ENCODE measurements at regions not wholly inside any gene's neighbourhood (a gene's known extent, or its start where the extent isn't known, plus 50 kb on each side); places are given as distances from the start of the nearest gene placed in this dataset.
"Not testable (repeated sequence)": the region's sequence is repeated elsewhere in the genome, so short reads cannot be mapped to it uniquely, and the experiment has no call there.

DNA sequence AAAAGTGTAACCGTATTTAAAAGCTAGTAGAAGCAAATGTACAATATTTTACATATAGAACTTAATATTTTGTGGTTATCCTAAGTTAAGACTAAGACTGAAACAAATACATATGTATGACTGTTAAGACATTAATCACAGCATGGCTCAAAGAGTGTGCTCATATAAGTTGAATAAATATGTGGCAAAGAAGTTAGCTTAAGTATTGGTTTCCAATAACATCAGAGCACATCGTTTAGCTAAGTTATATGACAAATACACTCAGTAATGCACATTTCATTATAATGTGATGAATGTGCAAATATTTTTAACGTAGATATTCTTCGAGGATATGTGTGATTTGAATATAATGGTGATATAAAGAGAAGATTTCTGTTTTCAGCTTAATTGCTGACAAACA, 253.8 kb downstream of the SLITRK5 start:
- no peaks in the 10 kb centered on the region for H3K9me3 ChIP-seq (ENCODE audit: control insufficient read depth, insufficient read depth, low read length)
- H3K27me3 ChIP-seq (ENCODE audit: control insufficient read depth, insufficient read depth, low read length), result no peaks in the 10 kb centered on the region
- H3K36me3 ChIP-seq (ENCODE audit: control insufficient read depth, insufficient read depth, low read length), result no peaks in the 10 kb centered on the region
- H3K4me3 ChIP-seq (ENCODE audit: low read depth, low read length), result no peak overlapping the region
- H3K9ac ChIP-seq (ENCODE audit: low read depth, low read length), result no peak overlapping the region
- H3K4me1 ChIP-seq (ENCODE audit: control insufficient read depth, insufficient read depth, low read length), result no peaks in the 10 kb centered on the region

DNA sequence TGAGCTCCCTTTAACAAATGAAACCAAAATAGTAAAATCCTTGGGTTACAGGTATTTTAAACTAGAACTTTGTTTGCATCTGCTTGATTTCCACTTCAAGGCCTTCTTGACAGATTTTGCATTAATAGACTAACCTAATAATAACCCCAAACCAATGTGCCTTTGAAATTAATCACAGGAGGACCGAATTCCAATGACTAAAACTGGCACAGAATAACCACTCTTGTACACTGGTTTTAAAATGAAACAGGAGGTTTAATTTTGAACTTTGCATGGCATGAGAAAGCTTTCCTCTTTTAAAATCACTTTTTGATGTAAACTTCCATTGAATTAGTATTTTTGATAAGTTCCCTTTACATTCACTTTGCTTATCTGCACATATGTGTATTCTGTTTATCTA, 269.6 kb downstream of the SLITRK5 start:
- H3K4me3 ChIP-seq (ENCODE audit: low read depth, low read length), result no peak overlapping the region

DNA sequence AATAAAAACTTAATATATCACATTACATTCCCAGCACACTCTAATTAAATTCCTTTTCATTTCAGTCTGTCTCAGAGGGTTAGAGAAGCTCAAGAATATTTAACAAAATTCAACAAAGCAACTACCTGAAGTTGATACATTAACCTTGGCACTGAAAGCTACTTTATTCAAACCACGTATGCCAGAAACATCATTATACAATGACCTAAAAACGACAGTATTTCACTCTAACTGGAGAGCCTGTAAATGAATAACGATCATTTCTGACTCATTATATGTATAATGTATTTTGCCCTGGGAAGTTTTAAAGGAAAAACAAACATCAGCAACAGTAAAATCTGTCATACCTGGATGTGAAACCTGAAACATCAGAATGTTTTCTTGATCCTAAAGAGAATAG, 270.1 kb downstream of the SLITRK5 start:
- Histone ChIP-seq H3K9ac (ENCODE audit: low read depth, low read length) (no peak overlapping the region), H3K4me3 (ENCODE audit: low read depth, low read length) (no peak overlapping the region), H3K27me3 (ENCODE audit: control insufficient read depth, insufficient read depth, low read length) (no peaks in the 10 kb centered on the region), H3K36me3 (ENCODE audit: control insufficient read depth, insufficient read depth, low read length) (no peaks in the 10 kb centered on the region), H3K4me1 (ENCODE audit: control insufficient read depth, insufficient read depth, low read length) (no peaks in the 10 kb centered on the region), H3K9me3 (ENCODE audit: control insufficient read depth, insufficient read depth, low read length) (no peaks in the 10 kb centered on the region)

More for the DNA sequence above, 269.6 kb downstream of the SLITRK5 start:
- H3K9ac ChIP-seq (ENCODE audit: low read depth, low read length), result no peak overlapping the region
- H3K9me3 ChIP-seq (ENCODE audit: control insufficient read depth, insufficient read depth, low read length), result no peaks in the 10 kb centered on the region
- H3K4me1 ChIP-seq (ENCODE audit: control insufficient read depth, insufficient read depth, low read length), result no peaks in the 10 kb centered on the region
- H3K27me3 ChIP-seq (ENCODE audit: control insufficient read depth, insufficient read depth, low read length), result no peaks in the 10 kb centered on the region
- H3K36me3 ChIP-seq (ENCODE audit: control insufficient read depth, insufficient read depth, low read length), result no peaks in the 10 kb centered on the region

DNA sequence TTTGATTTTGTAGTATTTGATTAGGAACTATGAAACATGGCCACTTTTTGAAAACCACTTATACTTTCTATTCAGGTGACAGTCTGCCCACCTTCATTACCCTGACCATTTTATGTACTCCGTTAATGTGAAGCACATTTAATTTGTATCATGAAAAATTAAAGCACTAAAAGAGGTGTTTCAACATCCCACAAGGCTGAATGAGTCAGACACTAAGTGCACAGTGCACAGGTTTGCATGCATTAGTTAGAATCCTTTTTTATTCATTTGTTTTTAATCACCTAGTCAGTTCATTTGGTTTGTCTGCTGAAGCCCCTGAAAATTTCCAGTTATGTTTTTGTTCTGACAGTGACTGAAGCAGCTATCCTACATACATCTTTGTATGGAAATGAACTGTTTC, 271.0 kb downstream of the SLITRK5 start:
- Histone ChIP-seq H3K4me3 (ENCODE audit: low read depth, low read length) (no peak overlapping the region), H3K27me3 (ENCODE audit: control insufficient read depth, insufficient read depth, low read length) (no peaks in the 10 kb centered on the region), H3K9ac (ENCODE audit: low read depth, low read length) (no peak overlapping the region), H3K4me1 (ENCODE audit: control insufficient read depth, insufficient read depth, low read length) (no peaks in the 10 kb centered on the region), H3K36me3 (ENCODE audit: control insufficient read depth, insufficient read depth, low read length) (no peaks in the 10 kb centered on the region), H3K9me3 (ENCODE audit: control insufficient read depth, insufficient read depth, low read length) (no peaks in the 10 kb centered on the region)

DNA sequence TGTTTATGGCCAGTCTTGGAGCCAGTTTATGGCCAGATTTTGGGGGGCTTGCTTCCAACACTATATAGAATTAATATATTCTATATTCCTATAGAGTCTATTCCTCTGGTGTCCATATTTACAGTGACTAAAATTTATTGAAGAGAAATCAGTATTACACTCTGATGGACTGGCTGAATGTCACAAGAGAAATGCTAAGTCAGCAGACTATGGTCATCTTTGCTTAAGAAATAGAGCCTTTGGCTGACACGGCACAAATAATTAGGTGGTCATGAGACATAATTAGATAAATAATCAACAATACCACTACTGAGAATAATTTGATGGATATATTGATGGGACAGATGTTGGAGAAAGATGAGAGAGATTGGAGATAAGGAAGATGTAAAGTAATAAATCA, 272.9 kb downstream of the SLITRK5 start:
- H3K4me1 ChIP-seq (ENCODE audit: control insufficient read depth, insufficient read depth, low read length), result no peaks in the 10 kb centered on the region
- no peak overlapping the region for H3K9ac ChIP-seq (ENCODE audit: low read depth, low read length)
- no peaks in the 10 kb centered on the region for H3K36me3 ChIP-seq (ENCODE audit: control insufficient read depth, insufficient read depth, low read length)
- H3K27me3 ChIP-seq (ENCODE audit: control insufficient read depth, insufficient read depth, low read length), result no peaks in the 10 kb centered on the region
- no peaks in the 10 kb centered on the region for H3K9me3 ChIP-seq (ENCODE audit: control insufficient read depth, insufficient read depth, low read length)
- H3K4me3 ChIP-seq (ENCODE audit: low read depth, low read length), result no peak overlapping the region

DNA sequence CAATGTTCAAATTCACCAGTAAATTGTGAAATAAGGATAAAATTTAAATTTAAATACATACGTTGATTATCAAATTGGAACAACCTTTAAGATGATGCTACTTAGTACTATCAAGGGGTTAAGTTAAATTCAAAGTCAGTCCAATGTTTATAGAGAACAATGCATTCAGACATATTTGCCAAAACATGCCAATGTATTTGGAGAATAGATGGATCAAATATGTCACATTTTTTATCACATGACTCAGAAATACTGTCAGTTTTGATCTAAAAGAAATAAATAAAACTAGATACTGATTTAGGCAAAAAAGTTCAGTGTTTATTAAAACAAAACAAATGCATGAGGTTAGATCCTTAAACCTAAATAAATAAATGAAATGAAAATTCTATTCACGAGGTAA, 281.2 kb downstream of the SLITRK5 start:
- H3K9ac ChIP-seq (ENCODE audit: low read depth, low read length), result no peak overlapping the region
- no peaks in the 10 kb centered on the region for H3K27me3 ChIP-seq (ENCODE audit: control insufficient read depth, insufficient read depth, low read length)
- no peaks in the 10 kb centered on the region for H3K9me3 ChIP-seq (ENCODE audit: control insufficient read depth, insufficient read depth, low read length)
- no peaks in the 10 kb centered on the region for H3K4me1 ChIP-seq (ENCODE audit: control insufficient read depth, insufficient read depth, low read length)
- H3K36me3 ChIP-seq (ENCODE audit: control insufficient read depth, insufficient read depth, low read length), result no peaks in the 10 kb centered on the region
- no peak overlapping the region for H3K4me3 ChIP-seq (ENCODE audit: low read depth, low read length)

DNA sequence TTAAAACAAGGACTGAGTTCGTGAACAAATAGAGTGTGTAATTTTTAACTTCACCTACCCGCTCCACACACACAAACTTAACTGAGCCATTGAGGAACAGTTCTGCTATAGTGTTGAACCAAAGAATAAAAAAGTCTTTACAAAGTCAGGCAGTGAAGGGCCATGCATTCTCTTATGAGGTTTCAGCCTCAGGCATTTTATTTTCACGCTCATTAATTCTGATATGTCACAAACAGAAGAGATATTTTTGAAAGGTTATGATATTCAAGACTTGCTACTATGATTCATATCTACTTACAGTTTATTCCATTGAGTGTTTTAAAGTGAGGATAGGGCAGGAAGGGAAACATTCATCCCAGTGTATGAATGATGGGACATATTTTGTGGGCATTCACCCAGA, 282.2 kb downstream of the SLITRK5 start:
- Histone ChIP-seq H3K9ac (ENCODE audit: low read depth, low read length) (no peak overlapping the region), H3K4me1 (ENCODE audit: control insufficient read depth, insufficient read depth, low read length) (no peaks in the 10 kb centered on the region), H3K9me3 (ENCODE audit: control insufficient read depth, insufficient read depth, low read length) (no peaks in the 10 kb centered on the region), H3K36me3 (ENCODE audit: control insufficient read depth, insufficient read depth, low read length) (no peaks in the 10 kb centered on the region), H3K4me3 (ENCODE audit: low read depth, low read length) (no peak overlapping the region), H3K27me3 (ENCODE audit: control insufficient read depth, insufficient read depth, low read length) (no peaks in the 10 kb centered on the region)

DNA sequence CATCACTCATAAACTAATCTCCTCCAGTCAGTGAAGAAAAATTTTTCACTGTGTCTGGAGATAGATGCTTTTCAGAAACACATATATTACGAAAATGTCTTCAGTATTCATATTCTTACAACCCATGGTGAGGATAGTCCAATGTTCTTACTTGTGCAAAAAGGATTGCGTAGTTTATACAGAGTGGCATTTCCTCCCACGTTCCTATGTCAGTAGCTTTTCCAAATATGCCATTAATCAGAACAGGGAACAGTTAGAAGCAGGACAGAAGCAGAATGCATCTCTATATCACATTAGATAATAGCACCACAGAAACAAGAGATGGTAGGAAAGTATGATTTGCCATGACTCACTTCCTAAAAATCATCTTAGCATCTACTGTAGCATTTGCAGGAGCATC, 282.9 kb downstream of the SLITRK5 start:
- Histone ChIP-seq H3K9me3 (ENCODE audit: control insufficient read depth, insufficient read depth, low read length) (no peaks in the 10 kb centered on the region), H3K36me3 (ENCODE audit: control insufficient read depth, insufficient read depth, low read length) (no peaks in the 10 kb centered on the region), H3K9ac (ENCODE audit: low read depth, low read length) (no peak overlapping the region), H3K4me3 (ENCODE audit: low read depth, low read length) (no peak overlapping the region), H3K4me1 (ENCODE audit: control insufficient read depth, insufficient read depth, low read length) (no peaks in the 10 kb centered on the region), H3K27me3 (ENCODE audit: control insufficient read depth, insufficient read depth, low read length) (no peaks in the 10 kb centered on the region)

DNA sequence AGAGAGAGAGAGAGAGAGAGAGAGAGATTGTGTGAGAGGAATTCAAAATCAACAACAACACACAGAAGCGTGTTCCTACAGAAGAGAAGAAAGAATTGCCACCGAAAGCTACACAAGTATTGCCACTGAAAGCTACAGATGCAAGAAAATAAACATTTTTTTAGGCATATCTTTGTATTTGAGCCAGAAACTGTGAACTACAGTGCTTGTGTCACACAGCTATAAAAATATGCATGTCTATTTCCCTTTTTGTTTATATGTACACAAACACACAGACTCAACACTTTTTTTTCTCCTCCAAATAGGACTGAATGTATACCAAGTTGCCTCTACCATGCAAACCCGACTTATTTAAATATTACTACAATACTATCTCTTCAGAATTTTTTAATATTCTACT, 290.4 kb downstream of the SLITRK5 start:
- Histone ChIP-seq H3K9me3 (ENCODE audit: control insufficient read depth, insufficient read depth, low read length) (no peaks in the 10 kb centered on the region), H3K9ac (ENCODE audit: low read depth, low read length) (no peak overlapping the region), H3K36me3 (ENCODE audit: control insufficient read depth, insufficient read depth, low read length) (no peaks in the 10 kb centered on the region), H3K27me3 (ENCODE audit: control insufficient read depth, insufficient read depth, low read length) (no peaks in the 10 kb centered on the region), H3K4me3 (ENCODE audit: low read depth, low read length) (no peak overlapping the region), H3K4me1 (ENCODE audit: control insufficient read depth, insufficient read depth, low read length) (no peaks in the 10 kb centered on the region)

DNA sequence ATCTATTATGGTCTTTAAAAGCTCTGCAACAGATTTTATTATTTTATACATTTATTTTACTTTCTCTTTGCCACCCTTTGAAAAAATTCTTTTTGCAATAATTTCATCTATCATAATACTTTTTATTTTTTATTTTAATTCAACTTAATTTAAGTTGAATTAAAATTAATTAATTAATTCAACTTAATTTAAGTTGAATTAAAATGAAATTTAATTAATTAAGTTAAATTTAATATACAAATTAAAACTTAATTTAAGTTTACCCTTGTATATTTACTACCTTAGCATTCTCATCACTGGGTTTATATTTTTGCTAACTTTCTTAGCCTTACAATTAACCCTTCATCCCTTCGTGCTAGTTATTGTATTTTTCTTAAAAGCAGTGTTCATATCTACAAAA, 301.4 kb downstream of the SLITRK5 start:
- Histone ChIP-seq H3K4me1 (ENCODE audit: control insufficient read depth, insufficient read depth, low read length) (no peaks in the 10 kb centered on the region), H3K9me3 (ENCODE audit: control insufficient read depth, insufficient read depth, low read length) (no peaks in the 10 kb centered on the region), H3K4me3 (ENCODE audit: low read depth, low read length) (no peak overlapping the region), H3K27me3 (ENCODE audit: control insufficient read depth, insufficient read depth, low read length) (no peaks in the 10 kb centered on the region), H3K36me3 (ENCODE audit: control insufficient read depth, insufficient read depth, low read length) (no peaks in the 10 kb centered on the region), H3K9ac (ENCODE audit: low read depth, low read length) (no peak overlapping the region)

DNA sequence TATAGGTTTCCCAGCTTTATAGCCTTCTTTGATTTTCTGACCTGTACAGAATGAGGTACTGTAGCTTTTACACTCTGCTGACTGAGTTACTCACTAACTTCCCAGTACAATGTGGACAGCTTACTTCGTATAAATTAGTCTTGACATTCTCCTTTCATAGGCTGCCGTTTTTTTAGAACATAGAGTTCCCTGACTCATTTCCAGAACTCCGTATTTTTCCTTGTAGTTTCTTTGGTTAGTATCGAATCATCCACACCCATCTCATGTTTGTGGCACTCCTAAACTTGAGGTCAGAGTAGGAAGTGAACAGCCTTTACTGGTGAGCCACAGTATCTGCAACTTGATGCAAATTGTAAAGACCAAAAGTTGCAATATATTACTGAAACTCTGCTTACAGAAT, 303.9 kb downstream of the SLITRK5 start:
- H3K36me3 ChIP-seq (ENCODE audit: control insufficient read depth, insufficient read depth, low read length), result no peaks in the 10 kb centered on the region
- H3K4me3 ChIP-seq (ENCODE audit: low read depth, low read length), result no peak overlapping the region
- H3K9me3 ChIP-seq (ENCODE audit: control insufficient read depth, insufficient read depth, low read length), result no peaks in the 10 kb centered on the region
- no peaks in the 10 kb centered on the region for H3K27me3 ChIP-seq (ENCODE audit: control insufficient read depth, insufficient read depth, low read length)
- no peaks in the 10 kb centered on the region for H3K4me1 ChIP-seq (ENCODE audit: control insufficient read depth, insufficient read depth, low read length)
- H3K9ac ChIP-seq (ENCODE audit: low read depth, low read length), result no peak overlapping the region

DNA sequence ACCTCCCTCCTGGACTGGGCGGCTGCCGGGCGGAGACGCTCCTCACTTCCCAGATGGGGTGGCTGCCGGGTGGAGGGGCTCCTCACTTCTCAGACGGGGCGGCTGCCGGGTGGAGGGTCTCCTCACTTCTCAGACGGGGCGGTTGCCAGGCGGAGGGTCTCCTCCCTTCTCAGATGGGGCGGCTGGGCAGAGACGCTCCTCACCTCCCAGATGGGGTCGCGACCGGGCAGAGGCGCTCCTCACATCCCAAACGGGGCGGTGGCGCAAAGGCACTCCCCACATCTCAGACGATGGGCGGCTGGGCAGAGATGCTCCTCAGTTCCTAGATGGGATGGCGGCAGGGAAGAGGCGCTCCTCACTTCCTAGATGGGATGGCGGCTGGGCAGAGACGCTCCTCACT, 305.5 kb downstream of the SLITRK5 start:
- not testable (repeated sequence) for H3K27me3 ChIP-seq (ENCODE audit: control insufficient read depth, insufficient read depth, low read length); H3K9me3 ChIP-seq (ENCODE audit: control insufficient read depth, insufficient read depth, low read length); H3K4me1 ChIP-seq (ENCODE audit: control insufficient read depth, insufficient read depth, low read length); H3K36me3 ChIP-seq (ENCODE audit: control insufficient read depth, insufficient read depth, low read length); H3K9ac ChIP-seq (ENCODE audit: low read depth, low read length); H3K4me3 ChIP-seq (ENCODE audit: low read depth, low read length)

DNA sequence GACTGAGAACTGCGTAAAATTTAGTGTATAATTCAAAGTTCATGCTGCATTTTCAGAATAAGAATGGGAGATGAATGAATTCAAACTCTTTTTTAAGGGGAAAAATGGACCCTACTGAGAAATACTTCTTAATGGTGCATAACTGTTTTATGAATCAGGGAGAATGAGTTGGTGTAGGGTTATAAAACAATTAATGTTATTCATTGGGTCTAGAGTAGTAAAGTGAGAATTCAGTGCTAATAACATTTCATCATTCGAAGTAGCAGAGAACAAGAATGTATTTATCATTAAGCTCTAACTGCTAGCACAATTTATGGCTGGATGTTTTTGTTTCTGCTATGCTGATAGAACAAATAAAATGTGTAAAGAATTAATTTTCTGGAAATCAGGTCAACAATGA, 310.2 kb downstream of the SLITRK5 start:
- no peaks in the 10 kb centered on the region for H3K36me3 ChIP-seq (ENCODE audit: control insufficient read depth, insufficient read depth, low read length)
- H3K9me3 ChIP-seq (ENCODE audit: control insufficient read depth, insufficient read depth, low read length), result peaks cover 5% of the 10 kb centered on the region
- H3K4me3 ChIP-seq (ENCODE audit: low read depth, low read length), result no peak overlapping the region
- no peaks in the 10 kb centered on the region for H3K27me3 ChIP-seq (ENCODE audit: control insufficient read depth, insufficient read depth, low read length)
- H3K9ac ChIP-seq (ENCODE audit: low read depth, low read length), result no peak overlapping the region
- no peaks in the 10 kb centered on the region for H3K4me1 ChIP-seq (ENCODE audit: control insufficient read depth, insufficient read depth, low read length)
